SJSA1 (cell line): ENCODE measurements at regions not wholly inside any gene's neighbourhood (a gene's known extent, or its start where the extent isn't known, plus 50 kb on each side); places are given as distances from the start of the nearest gene placed in this dataset.
"Not testable (repeated sequence)": the region's sequence is repeated elsewhere in the genome, so short reads cannot be mapped to it uniquely, and the experiment has no call there.

Experiments
- DNase-seq, 2 experiments: peaks; one replicate each; pipeline ENCODE4 v3.0.0-alpha.2; 2015 to 2020; ENCODE audit warnings: low spot score in 2 of 2, low read depth in 1 of 2
- H3K27ac ChIP-seq: fragments of 250-450 bp; sonication (Bioruptor Pico); 2 replicates; pipeline ENCODE4 v1.5.1; 2020; ENCODE audit warnings: mild to moderate bottlenecking, moderate library complexity
- H3K27me3 ChIP-seq: fragments of 250-450 bp; sonication (Bioruptor Pico); replicated peaks from 2 replicates; pipeline ENCODE4 v1.5.1; 2020; ENCODE audit warnings: mild to moderate bottlenecking, moderate library complexity
- H3K36me3 ChIP-seq: fragments of 250-450 bp; sonication (Bioruptor Pico); 2 replicates; pipeline ENCODE4 v1.5.1; 2020; ENCODE audit warnings: mild to moderate bottlenecking
- H3K4me1 ChIP-seq: fragments of 250-450 bp; sonication (Bioruptor Pico); replicated peaks from 2 replicates; pipeline ENCODE4 v1.6.1; 2021; ENCODE audit warnings: mild to moderate bottlenecking
- H3K4me3 ChIP-seq: fragments of 250-450 bp; sonication (Bioruptor Pico); 2 replicates; pipeline ENCODE4 v1.5.1; 2020; ENCODE audit warnings: mild to moderate bottlenecking
- H3K9me3 ChIP-seq: fragments of 250-450 bp; sonication (Bioruptor Pico); replicated peaks from 2 replicates; pipeline ENCODE4 v1.5.1; 2020; ENCODE audit warnings: mild to moderate bottlenecking

GRCh38 chr15:35693286-35693685, 147.3 kb upstream of the DPH6 start:
- H3K9me3 ChIP-seq = no peaks in the 10 kb centered on the region
- H3K27ac ChIP-seq = no peak overlapping the region
- H3K4me3 ChIP-seq = no peak overlapping the region
- H3K4me1 ChIP-seq = peaks cover 31% of the 10 kb centered on the region
- no peaks in the 10 kb centered on the region for H3K36me3 ChIP-seq
- no peaks in the 10 kb centered on the region for H3K27me3 ChIP-seq
- no peak for DNase-seq

DNA sequence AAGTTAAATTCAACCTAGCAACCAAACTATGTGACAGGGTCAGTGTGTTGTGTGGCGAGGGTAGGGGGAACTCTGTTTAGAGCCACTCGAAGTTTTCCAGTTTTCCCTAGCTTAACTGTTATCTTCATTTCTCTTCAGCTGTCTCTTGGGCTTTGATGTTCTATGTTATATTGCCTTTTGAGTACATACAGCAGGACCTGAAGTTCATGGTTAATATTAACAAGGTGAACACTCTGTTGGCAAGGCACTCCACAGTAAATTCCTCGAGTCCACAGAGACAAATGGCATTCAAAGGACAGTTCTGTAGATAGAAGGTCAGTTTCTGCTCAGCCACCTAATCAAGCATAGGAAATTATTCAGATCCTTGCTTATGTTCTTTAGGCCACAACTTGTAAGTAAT, 147.9 kb upstream of the DPH6 start:
- H3K4me1 ChIP-seq = peaks cover 37% of the 10 kb centered on the region
- no peak for DNase-seq
- no peak overlapping the region for H3K27ac ChIP-seq
- no peak overlapping the region for H3K4me3 ChIP-seq
- H3K27me3 ChIP-seq = no peaks in the 10 kb centered on the region
- no peaks in the 10 kb centered on the region for H3K9me3 ChIP-seq
- H3K36me3 ChIP-seq = no peaks in the 10 kb centered on the region

DNA sequence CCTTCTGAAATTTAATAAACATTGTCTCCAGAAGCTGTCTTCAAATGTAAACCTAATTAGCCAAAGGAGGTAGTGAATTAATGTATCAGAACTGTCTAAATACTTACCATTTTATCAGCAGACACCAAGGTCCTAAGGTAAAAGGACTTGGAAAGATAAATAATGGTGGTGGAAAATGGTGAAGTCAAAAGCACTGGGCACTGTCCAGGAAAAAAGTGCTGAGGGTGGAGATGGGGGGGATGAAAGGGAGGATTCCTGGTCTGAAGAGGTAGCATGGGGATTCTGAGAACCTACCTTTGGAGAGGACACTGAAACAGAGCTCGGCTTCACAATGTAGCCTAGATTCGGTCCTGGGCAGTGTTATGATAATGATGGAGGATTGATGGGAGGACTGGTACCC, 149.0 kb upstream of the DPH6 start:
- peaks cover 38% of the 10 kb centered on the region for H3K4me1 ChIP-seq
- DNase-seq = no peak

DNA sequence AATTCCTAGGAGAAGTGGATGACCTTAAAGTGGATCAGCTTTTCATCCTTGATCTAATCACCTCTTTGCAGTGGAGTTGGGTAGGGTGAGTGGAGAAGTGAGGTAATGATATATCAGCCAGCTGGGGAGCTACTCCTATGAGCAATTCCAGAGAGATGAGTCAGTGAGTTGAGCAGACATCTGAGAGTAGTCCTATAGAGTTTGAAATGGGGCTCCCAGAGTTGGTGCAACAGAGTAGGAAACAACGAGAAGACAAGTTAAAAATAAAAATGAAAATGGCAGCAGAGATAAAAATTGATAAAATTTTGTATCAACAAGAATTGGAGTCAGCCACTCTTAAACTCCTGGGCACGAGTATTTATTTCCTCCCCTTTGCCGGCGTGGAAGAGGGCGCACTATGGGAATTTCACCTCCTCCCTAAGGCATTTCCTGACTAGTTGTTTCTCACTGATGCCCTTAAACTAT, 150.8 kb upstream of the DPH6 start:
- H3K4me3 ChIP-seq = no peak overlapping the region
- peak overlapping the region; percentile 67 for H3K27ac ChIP-seq

More for the DNA sequence above, 149.0 kb upstream of the DPH6 start:
- no peaks in the 10 kb centered on the region for H3K9me3 ChIP-seq
- no peak overlapping the region for H3K27ac ChIP-seq
- no peaks in the 10 kb centered on the region for H3K36me3 ChIP-seq
- no peak overlapping the region for H3K4me3 ChIP-seq
- no peaks in the 10 kb centered on the region for H3K27me3 ChIP-seq

GRCh38 chr15:35697549-35698299, 151.8 kb upstream of the DPH6 start:
- no peak overlapping the region for H3K4me3 ChIP-seq
- H3K9me3 ChIP-seq = no peaks in the 10 kb centered on the region
- peak overlapping the region; percentile 67 for H3K27ac ChIP-seq
- H3K27me3 ChIP-seq = no peaks in the 10 kb centered on the region
- peaks cover 26% of the 10 kb centered on the region for H3K4me1 ChIP-seq
- DNase-seq = peak; percentile 53 to 83
- H3K36me3 ChIP-seq = no peaks in the 10 kb centered on the region

More for the DNA sequence above, 150.8 kb upstream of the DPH6 start:
- Histone ChIP-seq H3K4me1 (peaks cover 26% of the 10 kb centered on the region), H3K27me3 (no peaks in the 10 kb centered on the region), H3K9me3 (no peaks in the 10 kb centered on the region), H3K36me3 (no peaks in the 10 kb centered on the region)
- DNase-seq = peak; percentile 54 to 71

DNA sequence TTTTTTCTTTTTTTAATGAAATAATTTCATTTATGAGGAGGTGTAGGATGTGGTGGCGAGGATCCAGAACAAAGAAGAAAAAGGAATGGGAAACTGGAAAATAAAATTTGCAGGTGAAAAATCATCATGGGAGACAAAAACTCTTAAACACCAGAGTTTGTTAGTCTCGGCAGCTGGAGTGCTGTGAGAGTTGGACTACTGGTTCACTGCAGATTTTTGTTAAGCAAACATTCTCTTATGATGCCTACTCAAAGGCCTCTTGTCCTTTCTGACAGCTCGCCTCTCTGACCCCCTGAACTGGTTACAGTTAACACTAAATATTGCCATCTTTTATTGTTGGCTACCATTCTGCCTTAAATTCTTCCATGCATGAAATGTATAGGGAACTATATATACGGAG, 152.4 kb upstream of the DPH6 start:
- Histone ChIP-seq H3K36me3 (no peaks in the 10 kb centered on the region), H3K27me3 (no peaks in the 10 kb centered on the region), H3K4me1 (peaks cover 26% of the 10 kb centered on the region), H3K4me3 (no peak overlapping the region), H3K9me3 (no peaks in the 10 kb centered on the region), H3K27ac (peak overlapping the region; percentile 67)
- DNase-seq = no peak

DNA sequence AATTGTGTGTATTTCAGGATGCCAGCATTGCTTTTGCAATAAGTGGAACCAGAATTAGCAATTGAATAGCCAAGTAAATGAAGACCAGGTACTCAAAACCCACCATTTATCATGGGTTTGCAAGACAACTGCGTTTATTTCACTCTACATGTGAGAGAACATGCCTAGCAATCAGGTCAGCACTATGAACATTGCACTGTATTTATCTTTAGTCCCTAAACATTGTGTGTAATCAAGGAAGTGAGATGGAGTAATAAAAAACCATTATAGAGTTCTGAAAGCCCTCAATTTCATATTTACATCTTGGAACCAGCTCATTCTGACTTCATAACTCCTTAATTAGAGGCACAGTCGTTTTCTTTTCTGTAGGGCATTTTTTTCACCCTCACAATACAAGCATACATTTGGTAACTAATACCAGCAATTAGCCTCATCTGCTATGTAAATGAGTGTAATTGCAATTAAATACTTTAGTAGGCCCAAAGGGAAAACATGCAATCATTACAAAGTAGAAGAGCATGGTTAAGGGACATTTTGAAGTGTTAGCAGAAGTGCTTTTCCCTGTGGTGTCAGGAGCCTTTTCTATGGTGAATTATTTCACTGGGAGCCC, 153.1 kb upstream of the DPH6 start:
- DNase-seq = no peak
- Histone ChIP-seq H3K36me3 (no peaks in the 10 kb centered on the region), H3K4me3 (no peak overlapping the region), H3K4me1 (peaks cover 28% of the 10 kb centered on the region), H3K27me3 (no peaks in the 10 kb centered on the region), H3K9me3 (no peaks in the 10 kb centered on the region), H3K27ac (no peak overlapping the region)

GRCh38 chr15:35700091-35700593, 154.2 kb upstream of the DPH6 start:
- DNase-seq, H3K27me3 ChIP-seq: not testable (repeated sequence)

DNA sequence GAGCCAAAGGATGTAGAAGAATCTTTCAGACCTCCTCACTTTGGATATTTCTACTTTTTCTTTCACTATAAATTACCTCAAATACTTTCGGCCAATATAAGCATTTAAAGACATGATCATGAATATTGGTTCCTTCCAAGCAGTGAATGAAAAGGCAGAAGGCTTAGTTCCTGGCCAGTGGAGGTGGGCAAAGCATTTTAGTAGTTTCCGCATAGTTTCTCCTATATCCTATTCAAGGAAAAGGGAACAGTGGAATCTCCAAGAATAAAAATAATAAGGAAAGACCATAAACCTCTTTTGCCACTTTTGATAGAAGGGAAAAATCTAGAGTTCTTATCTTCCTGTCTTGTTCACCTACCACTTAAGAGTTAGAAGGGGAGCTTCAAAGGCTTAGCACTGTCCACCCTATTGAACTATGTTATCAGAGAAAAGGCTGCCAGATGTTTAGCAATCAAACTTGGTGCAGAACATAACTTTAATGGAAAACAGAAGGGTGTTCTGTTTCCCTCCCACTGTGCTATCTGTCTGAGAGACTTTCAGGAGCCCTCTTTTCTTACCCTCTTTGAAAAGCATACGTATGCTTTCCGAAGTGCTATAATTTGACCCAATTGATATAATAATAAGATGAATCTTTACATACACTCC, 155.6 kb upstream of the DPH6 start:
- no peak for DNase-seq
- no peaks in the 10 kb centered on the region for H3K27me3 ChIP-seq
- H3K4me1 ChIP-seq = peaks cover 42% of the 10 kb centered on the region
- H3K36me3 ChIP-seq = no peaks in the 10 kb centered on the region
- H3K4me3 ChIP-seq = no peak overlapping the region
- H3K27ac ChIP-seq = no peak overlapping the region
- H3K9me3 ChIP-seq = no peaks in the 10 kb centered on the region

More at GRCh38 chr15:35700091-35700593, 154.2 kb upstream of the DPH6 start:
- H3K4me3 ChIP-seq, H3K9me3 ChIP-seq, H3K36me3 ChIP-seq, H3K27ac ChIP-seq: not testable (repeated sequence)
- H3K4me1 ChIP-seq = peaks cover 31% of the 10 kb centered on the region

DNA sequence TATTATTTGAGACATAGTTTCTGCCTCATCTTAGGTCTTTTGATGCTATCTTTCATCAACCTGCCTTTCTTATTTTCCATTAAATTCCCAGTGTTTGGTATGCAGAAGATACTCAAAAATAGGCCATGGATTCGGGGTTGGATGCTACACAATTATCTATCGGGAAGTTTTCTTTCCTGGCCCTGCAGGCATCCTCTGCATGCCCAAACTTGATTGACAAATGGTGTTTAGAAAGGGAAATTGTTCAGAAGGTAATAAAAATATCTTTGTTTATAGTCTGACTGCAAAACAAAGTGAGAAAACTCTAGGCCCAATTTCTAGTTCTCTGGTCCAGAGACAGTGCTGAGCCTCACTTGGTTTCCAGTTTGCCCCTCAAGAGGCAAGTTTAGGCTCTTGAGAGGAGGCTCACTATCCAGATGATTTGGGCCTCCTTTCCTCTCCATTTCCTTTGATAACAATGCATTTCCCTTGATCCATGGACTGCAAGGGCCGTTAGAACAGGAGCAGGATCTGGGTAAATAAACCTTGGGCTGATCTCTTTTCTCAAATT, 157.1 kb upstream of the DPH6 start:
- peaks cover 30% of the 10 kb centered on the region for H3K4me1 ChIP-seq
- H3K9me3 ChIP-seq = no peaks in the 10 kb centered on the region
- H3K27me3 ChIP-seq = no peaks in the 10 kb centered on the region
- no peak for DNase-seq
- H3K27ac ChIP-seq = no peak overlapping the region
- H3K4me3 ChIP-seq = no peak overlapping the region
- no peaks in the 10 kb centered on the region for H3K36me3 ChIP-seq

GRCh38 chr15:35705030-35705883, 159.3 kb upstream of the DPH6 start:
- no peaks in the 10 kb centered on the region for H3K36me3 ChIP-seq
- no peak for DNase-seq
- no peak overlapping the region for H3K27ac ChIP-seq
- no peaks in the 10 kb centered on the region for H3K9me3 ChIP-seq
- H3K4me1 ChIP-seq = peaks cover 20% of the 10 kb centered on the region
- no peak overlapping the region for H3K4me3 ChIP-seq
- H3K27me3 ChIP-seq = no peaks in the 10 kb centered on the region

GRCh38 chr15:35705884-35706585, 160.1 kb upstream of the DPH6 start:
- peaks cover 20% of the 10 kb centered on the region for H3K4me1 ChIP-seq
- peak in 1 of 2 experiments; percentile 9 for DNase-seq

GRCh38 chr15:35712956-35713355, 167.0 kb upstream of the DPH6 start:
- Histone ChIP-seq H3K36me3 (no peaks in the 10 kb centered on the region), H3K9me3 (no peaks in the 10 kb centered on the region), H3K4me1 (peaks cover 11% of the 10 kb centered on the region), H3K27me3 (no peaks in the 10 kb centered on the region), H3K27ac (no peak overlapping the region), H3K4me3 (no peak overlapping the region)
- DNase-seq = no peak

More at GRCh38 chr15:35705884-35706585, 160.1 kb upstream of the DPH6 start:
- no peaks in the 10 kb centered on the region for H3K27me3 ChIP-seq
- H3K4me3 ChIP-seq = no peak overlapping the region
- H3K9me3 ChIP-seq = no peaks in the 10 kb centered on the region
- no peaks in the 10 kb centered on the region for H3K36me3 ChIP-seq
- no peak overlapping the region for H3K27ac ChIP-seq
